ENCODE measurements at regions not wholly inside any gene's neighbourhood (a gene's known extent, or its start where the extent isn't known, plus 50 kb on each side); places are given as distances from the start of the nearest gene placed in this dataset.
"Not testable (repeated sequence)": the region's sequence is repeated elsewhere in the genome, so short reads cannot be mapped to it uniquely, and the experiment has no call there.

GRCh38 chr2:186976329-186976728 is 127.4 kb upstream of the ZSWIM2 start:
- Histone ChIP-seq H3K4me1 (no peaks in the 10 kb centered on the region), H3K27ac (no peak overlapping the region), H3K9me3 (no peaks in the 10 kb centered on the region), H3K27me3 (no peaks in the 10 kb centered on the region), H3K36me3 (no peaks in the 10 kb centered on the region), H3K4me3 (no peak overlapping the region)
- TF ChIP-seq EP300 (IDR thresholded peaks at IDR 0.05) (no peak), POLR2AphosphoS5 (IDR thresholded peaks at IDR 0.05) (no peak), POLR2A (IDR thresholded peaks at IDR 0.05) (no peak), CTCF (IDR thresholded peaks at IDR 0.05) (no peak)
- WGBS, 2 donors (ENCODE audit: low coverage in 1 of 2), result 76 to 88% methylated on average over 5 of the region's 5 CpGs
- no peak for ATAC-seq

GRCh38 chr2:186972281-186972970 is 123.5 kb upstream of the ZSWIM2 start:
- ATAC-seq, result no peak
- TF ChIP-seq POLR2AphosphoS5 (IDR thresholded peaks at IDR 0.05) (no peak), CTCF (IDR thresholded peaks at IDR 0.05) (no peak), POLR2A (IDR thresholded peaks at IDR 0.05) (no peak), EP300 (IDR thresholded peaks at IDR 0.05) (no peak)

DNA sequence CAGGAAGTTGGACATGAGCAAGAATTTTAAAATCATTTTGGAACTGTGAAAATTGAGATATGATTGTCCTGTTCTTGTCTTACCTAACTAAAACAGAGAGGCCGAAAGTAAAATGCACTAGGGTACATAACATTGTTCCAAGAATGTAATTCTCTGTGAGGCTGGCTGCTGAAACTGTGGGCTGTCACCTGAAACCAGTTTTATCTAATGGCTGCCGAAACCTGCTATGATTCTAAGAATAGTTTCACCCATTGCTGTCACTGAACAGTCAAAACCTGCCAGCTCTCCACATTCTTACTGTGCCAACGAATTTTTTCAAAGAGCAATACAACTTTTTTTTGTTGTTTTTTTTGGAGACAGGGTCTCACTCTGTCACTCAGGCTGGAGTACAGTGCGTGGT is 119.3 kb upstream of the ZSWIM2 start:
- ATAC-seq, result no peak
- TF ChIP-seq POLR2A (IDR thresholded peaks at IDR 0.05) (no peak), EP300 (IDR thresholded peaks at IDR 0.05) (no peak), CTCF (IDR thresholded peaks at IDR 0.05) (no peak)
- WGBS, 2 donors (ENCODE audit: low coverage in 1 of 2), result 53 to 65% methylated on average over 4 of the region's 4 CpGs

More at GRCh38 chr2:186972281-186972970, 123.5 kb upstream of the ZSWIM2 start:
- Histone ChIP-seq H3K27me3 (no peaks in the 10 kb centered on the region), H3K4me3 (no peak overlapping the region), H3K4me1 (no peaks in the 10 kb centered on the region), H3K27ac (no peak overlapping the region), H3K9me3 (no peaks in the 10 kb centered on the region), H3K36me3 (no peaks in the 10 kb centered on the region)
- WGBS, 2 donors (ENCODE audit: low coverage in 1 of 2), result 62 to 68% methylated on average over 3 to 5 of the region's 7 CpGs

GRCh38 chr2:186966015-186966414 is 117.0 kb upstream of the ZSWIM2 start:
- Histone ChIP-seq H3K36me3 (no peaks in the 10 kb centered on the region), H3K4me3 (no peak overlapping the region), H3K4me1 (no peaks in the 10 kb centered on the region), H3K27ac (no peak overlapping the region), H3K27me3 (no peaks in the 10 kb centered on the region), H3K9me3 (no peaks in the 10 kb centered on the region)
- ATAC-seq, result no peak
- WGBS, 2 donors (ENCODE audit: low coverage in 1 of 2), result 96 to 100% methylated on average over 2 to 3 of the region's 4 CpGs
- no peak for TF ChIP-seq POLR2AphosphoS5 (IDR thresholded peaks at IDR 0.05)
- TF ChIP-seq POLR2A (IDR thresholded peaks at IDR 0.05), result no peak
- no peak for TF ChIP-seq EP300 (IDR thresholded peaks at IDR 0.05)
- TF ChIP-seq CTCF (IDR thresholded peaks at IDR 0.05), result no peak

More for the DNA sequence above, 119.3 kb upstream of the ZSWIM2 start:
- Histone ChIP-seq H3K4me1 (no peaks in the 10 kb centered on the region), H3K36me3 (no peaks in the 10 kb centered on the region), H3K4me3 (no peak overlapping the region), H3K27me3 (no peaks in the 10 kb centered on the region), H3K9me3 (no peaks in the 10 kb centered on the region), H3K27ac (no peak overlapping the region)

DNA sequence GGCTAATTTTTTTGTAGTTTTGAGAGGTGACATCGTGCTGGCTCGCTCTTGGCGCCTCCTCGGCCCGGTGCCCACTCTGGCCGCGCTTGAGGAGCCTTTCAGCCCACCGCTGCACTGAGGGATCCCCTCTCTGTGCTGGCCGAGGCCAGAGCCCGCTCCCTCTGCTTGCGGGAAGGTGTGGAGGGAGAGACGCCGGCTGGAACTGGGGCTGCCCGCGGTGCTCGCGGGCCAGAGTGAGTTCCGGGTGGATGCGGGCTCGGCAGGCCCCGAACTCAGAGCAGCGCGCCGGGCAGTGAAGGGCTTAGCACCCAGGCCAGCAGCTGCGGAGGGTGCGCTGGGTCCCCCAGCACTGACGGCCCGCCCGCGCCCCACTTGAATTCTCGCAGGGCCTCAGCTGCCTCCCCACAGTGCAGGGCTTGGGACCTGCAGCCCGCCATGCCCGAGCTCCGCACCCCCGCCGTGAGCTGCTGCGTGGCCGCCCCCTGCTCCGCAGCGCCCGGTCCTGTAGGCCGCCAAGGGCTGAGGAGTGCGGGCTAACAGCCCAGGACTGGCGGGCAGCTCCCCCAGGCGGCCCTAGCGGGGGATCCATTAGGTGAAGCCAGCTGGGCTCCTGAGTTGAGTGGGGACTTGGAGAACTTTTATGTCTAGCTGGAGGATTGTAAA is 113.2 kb upstream of the ZSWIM2 start:
- no CpG with 5 or more reads among the region's 46 CpGs for WGBS, 2 donors (ENCODE audit: low coverage in 1 of 2)
- Histone ChIP-seq H3K9me3 (no peaks in the 10 kb centered on the region), H3K4me1 (no peaks in the 10 kb centered on the region), H3K36me3 (no peaks in the 10 kb centered on the region), H3K27me3 (no peaks in the 10 kb centered on the region), H3K27ac (no peak overlapping the region), H3K4me3 (no peak overlapping the region)
- TF ChIP-seq CTCF (IDR thresholded peaks at IDR 0.05), result no peak
- no peak for TF ChIP-seq POLR2A (IDR thresholded peaks at IDR 0.05)
- no peak for TF ChIP-seq POLR2AphosphoS5 (IDR thresholded peaks at IDR 0.05)
- TF ChIP-seq EP300 (IDR thresholded peaks at IDR 0.05), result no peak
- no peak for ATAC-seq

- not testable (repeated sequence) for H3K9me3 ChIP-seq
Measured at GRCh38 chr2:186960241-186960640, 111.3 kb upstream of the ZSWIM2 start.

More at GRCh38 chr2:186960241-186960640, 111.3 kb upstream of the ZSWIM2 start:
- not testable (repeated sequence) for H3K36me3 ChIP-seq, H3K4me3 ChIP-seq, H3K4me1 ChIP-seq, H3K27me3 ChIP-seq, H3K27ac ChIP-seq, ATAC-seq
- 73 to 89% methylated on average over 5 of the region's 5 CpGs for WGBS, 2 donors (ENCODE audit: low coverage in 1 of 2)

Measured in gastroesophageal sphincter (tissue), 4 donors.